Putamen (tissue), 1 donor: ENCODE measurements at regions not wholly inside any gene's neighbourhood (a gene's known extent, or its start where the extent isn't known, plus 50 kb on each side); places are given as distances from the start of the nearest gene placed in this dataset.
A peak's percentile ranks its signal among the peaks of the same experiment; 100 is the strongest.
"Not testable (repeated sequence)": the region's sequence is repeated elsewhere in the genome, so short reads cannot be mapped to it uniquely, and the experiment has no call there.

Source experiments
- DNase-seq: peaks from one replicate; pipeline ENCODE4 v3.0.0-alpha.2; 2016; ENCODE audit warnings: low spot score

DNA sequence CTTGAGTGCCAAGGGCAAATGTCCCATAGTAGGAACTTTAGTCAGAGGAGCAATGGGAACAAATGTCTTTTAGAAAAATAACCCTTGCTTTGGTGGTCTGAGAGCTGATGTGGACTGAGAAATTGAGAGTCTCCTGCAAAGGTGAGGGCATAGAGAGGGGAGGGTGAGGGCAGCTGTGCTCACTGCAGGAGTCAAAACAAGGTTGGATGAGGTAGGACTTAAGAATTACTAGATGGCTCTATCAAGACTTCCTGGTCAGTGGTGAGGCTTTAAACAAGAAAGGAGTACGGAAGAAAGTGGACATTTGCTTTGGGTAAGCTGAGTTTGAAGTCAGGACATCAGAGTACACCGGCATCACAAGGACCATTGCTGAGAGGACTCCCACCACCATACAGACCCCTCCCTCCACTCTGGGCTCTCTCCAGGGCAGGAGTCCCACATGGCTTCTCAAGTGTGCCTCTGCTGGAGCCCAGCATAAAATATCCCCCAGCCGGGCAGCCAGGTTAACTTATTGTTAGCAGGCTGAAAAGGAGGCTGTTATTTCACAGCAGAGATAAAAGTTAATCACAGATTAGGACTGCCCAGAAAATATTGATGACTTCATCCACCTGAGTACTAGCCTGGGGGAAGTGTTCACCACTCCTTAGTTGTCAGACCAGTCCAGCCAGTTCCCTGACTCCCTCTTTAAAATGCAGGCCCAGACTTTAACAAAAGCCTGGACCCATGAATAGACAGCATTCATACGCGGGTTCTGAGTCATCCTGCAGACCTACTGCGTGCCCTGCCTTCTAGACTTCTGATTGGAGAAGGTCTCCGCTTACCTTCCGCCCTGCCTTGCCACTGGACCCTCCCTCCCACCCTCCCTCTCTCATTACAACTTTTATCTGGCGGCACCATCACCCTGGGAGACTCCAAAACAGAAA, 167.2 kb downstream of the BCL2L11 start:
- DNase-seq = not testable (repeated sequence)

DNA sequence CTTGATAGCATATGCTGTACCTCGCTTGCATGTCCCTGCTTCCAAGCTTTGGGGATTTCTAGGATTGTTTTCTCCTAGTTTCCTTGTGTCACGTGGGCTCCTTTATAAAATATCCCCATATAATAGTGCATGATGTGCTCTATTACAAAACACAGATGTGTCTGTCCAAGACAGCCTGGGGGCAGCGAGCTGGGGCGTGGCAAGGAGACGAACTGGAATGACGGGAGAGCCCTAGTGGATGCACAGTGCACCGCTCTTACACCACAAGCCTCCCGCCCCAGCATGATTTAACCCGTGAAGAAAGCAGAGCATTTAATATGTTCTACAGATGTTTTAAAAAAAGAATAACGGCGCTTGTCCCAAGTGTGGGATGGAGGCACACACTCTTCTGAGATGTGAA, 169.7 kb downstream of the BCL2L11 start:
- DNase-seq = not testable (repeated sequence)

DNA sequence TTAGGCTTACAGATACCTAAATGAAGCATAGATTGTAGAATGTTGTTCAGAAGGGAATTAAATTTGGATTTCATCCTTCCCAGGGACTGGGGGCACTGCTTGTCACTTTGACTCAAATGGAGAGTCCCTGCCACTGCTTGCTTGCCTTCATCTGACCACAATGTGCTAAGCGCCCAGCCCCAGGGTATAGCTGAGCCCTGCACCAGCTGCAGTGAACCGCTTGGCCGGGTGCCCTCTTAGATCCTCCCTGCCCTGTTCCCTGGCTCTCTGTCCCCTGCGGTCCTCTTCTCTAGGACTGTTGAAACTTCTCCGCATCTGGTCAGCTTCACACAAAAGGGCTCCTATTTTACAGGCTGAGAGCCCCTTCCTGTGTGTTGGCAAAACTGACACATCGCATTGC, 170.9 kb downstream of the BCL2L11 start:
- DNase-seq = not testable (repeated sequence)

DNA sequence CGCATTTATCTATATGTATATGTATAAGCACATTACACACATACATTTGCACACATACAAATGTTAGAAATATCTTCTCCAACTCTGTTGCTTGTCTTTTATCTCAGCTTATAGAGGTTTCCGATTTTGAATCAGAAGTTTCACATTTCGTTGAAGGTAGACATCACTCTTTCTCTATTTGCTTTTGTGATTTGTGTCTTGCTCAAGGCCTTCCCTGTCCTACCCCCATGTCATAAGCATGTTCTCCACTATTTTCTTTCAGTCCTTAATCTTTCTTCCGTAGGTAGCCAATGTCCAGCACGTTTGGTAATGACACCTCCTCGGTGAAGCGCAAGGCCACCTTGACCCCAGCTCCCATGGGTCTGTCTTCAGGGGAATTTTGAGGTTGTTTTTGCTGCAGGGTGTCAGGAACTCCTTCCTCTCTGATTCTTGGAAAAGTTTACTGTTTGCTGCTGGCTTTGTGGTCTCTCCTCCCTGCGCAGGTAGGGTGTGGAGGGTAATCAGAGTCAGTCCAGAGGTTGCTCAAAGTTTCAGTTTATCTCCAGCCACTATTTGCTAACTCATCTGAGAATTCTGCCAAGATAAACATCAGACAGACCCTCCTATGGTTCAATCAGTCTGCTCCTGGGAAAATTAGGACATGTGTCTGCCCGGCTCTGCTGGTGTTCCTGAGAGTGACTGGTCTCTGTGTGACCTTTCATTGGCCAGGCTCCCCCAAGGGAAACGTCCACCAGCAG, 171.7 kb downstream of the BCL2L11 start:
- DNase-seq = not testable (repeated sequence)

DNA sequence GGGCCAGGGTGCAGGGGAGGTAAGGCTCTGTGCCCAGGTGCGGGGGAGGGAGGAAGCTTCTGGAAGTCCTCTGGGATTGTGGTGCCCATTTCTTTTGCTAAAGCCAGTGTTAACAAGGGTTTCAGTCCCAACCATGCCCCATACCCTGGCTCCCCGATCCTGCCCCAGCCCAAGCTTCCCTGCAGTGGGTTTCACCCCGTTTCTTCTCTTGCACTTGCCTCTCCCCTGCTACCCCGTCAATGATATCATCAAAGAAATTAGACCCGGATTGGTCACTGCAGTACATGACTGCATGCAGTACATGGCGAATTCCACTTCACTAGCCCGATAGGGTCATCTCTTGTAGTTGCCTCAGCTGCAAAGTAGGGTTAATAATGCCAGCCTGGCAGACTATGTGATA, 174.0 kb downstream of the BCL2L11 start:
- not testable (repeated sequence) for DNase-seq

DNA sequence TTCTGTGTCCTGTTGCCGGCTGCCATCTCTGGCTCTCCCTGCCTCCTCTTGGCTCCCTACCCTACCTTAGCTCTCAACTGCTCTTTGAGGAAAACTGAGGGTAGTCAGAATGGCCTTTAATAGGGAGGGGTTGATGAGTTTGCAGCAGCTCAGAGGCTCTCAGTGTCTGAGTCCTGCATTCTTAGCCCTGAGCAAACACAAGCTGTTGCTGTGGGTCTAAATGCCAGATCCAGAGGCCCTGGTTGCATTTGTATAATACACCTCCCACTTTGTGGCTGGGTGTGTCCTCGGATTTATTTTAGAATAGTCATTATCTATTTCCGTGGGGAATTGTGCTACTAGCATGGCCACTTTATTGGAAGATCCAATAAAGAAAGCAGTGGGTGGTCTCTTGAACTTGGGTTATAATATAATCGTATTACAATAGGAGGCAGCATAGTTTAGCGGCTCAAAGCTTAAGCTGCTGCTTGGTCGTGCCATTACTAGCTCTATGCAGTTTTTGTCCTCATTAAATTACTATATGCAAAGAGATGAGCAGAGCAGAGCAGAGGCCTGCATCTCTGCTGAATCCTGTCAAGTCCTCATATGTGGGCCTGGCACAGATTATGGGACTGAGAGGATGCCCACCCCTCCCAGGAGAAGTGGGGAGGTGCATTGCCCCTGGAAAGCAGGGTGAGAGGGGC, 175.5 kb downstream of the BCL2L11 start:
- not testable (repeated sequence) for DNase-seq

DNA sequence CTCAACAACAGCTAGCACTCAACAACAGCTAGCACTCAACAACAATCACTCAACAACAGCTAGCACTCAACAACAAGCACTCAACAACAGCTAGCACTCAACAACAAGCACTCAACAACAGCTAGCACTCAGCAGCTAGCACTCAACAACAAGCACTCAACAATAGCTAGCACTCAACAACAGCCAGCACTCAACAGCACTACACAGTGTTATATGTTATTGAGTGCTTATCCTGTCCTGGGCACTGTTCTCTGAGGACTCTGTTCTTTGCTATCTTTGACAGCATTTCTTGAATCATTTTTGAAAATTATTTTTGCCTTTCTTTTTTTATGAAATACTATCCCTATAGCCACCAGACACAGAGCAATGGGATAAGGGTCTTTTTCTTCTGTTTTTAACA, 176.4 kb downstream of the BCL2L11 start:
- DNase-seq = not testable (repeated sequence)

DNA sequence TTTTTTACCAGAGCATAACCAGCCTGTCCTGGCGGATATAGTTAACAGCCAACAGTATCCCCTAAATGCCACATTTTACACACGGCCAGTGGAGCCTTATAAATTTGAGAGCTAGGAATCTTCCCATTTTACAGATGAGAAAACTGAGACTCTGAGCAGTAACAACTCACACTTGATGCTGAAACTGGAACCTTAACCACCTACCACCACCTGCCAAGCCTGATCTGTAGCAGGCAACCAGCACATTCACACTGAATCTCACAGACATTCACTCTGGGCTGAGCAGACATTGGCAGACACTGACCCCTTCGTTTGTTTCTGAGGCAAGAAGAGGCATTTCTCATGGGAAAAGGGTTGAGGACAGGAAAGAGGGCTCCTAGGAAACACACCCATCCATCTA, 178.2 kb downstream of the BCL2L11 start:
- DNase-seq = not testable (repeated sequence)

DNA sequence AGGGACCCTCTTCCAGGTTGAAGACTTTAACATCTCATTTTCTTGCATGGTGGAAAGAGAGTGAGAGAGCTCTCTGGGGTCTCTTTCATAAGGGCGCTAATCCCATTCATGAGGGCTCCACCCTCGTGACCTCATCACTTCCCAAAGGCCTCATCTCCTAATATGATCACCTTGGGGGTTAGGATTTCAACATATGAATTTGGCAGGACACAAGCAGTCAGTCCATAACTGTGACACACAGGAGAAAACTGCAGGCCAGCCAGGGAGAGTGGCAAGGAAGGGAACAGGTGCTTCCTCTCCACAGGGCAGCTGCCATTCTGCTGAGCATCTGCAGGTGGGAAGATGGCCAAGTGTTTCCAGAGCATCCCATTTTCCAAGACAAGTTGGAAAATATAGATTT, 178.9 kb downstream of the BCL2L11 start:
- not testable (repeated sequence) for DNase-seq

DNA sequence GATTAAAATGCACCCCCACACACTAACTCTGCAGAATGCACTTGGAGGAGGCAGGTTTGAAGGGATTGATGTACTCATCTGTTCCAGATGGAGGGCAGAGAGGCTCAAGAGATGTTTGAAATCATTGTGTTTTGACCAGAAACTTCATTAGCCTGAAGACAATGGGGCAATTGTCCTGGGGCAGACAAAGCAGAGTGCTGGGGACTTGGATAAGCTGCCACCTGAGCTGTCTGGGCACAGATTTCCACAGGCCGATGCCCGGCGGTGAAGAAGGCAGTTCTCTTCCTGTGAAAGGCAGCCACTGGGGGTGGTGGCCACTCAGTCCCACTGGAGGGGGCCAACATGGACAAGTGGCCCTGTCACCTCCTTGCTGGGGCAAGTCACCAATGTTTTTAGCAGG, 181.0 kb downstream of the BCL2L11 start:
- not testable (repeated sequence) for DNase-seq

DNA sequence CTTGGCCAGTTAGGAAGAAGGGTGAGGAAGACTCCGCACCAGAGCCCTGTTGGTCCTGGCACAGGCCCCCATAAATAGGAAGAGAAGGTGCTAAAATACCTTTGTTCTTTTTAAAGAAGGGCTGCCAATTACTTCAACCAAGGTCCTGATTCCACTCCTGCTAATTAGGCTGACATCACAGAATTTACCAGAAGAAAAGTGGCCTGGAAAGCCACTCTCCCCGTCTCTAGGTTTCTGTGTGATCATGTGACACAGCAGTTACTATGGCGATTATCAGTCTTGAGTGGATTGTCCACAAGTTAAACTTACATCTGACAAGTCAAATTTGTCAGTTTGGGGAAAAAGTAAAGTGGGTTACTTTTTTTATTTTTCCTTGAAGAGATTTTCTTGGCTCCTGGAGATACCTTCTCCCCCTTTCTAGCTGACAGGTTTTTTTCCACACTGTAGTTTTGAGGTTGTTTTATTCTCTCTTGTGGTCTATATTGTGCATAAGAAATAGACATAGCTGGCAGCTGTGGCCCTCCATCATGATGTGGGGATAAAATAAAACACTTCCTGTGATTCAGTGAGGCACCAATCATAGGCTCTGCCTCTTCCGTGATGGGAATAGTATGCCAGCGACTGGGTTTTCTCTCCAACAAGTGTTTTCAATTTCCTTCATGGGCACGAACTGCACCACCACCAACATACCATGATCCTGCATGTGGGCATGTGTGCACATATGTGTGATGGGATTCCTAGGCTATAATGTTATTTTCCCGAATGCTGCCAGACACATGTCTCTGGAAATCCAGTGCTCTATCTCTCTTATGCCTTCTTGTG, 181.9 kb downstream of the BCL2L11 start:
- not testable (repeated sequence) for DNase-seq

DNA sequence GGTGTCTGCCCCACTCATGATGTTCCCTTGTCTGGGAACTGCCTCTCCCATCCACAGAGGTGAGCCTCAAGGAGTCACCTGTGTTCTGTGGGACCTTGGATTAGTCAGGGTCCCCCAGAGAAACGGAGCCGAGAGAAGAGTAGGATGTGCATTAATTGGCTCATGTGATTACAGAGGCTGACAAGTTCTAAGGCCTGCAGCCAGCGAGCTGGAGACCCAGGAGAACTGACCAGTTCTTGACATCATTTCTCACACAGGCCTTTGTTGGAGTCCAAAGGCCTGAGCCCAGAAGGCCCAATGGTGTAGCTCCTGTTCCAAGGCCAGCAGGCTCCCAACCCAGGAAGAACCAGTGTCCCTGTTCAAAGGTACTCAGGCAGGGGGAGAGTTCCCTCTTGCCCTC, 186.6 kb downstream of the BCL2L11 start:
- DNase-seq = not testable (repeated sequence)

DNA sequence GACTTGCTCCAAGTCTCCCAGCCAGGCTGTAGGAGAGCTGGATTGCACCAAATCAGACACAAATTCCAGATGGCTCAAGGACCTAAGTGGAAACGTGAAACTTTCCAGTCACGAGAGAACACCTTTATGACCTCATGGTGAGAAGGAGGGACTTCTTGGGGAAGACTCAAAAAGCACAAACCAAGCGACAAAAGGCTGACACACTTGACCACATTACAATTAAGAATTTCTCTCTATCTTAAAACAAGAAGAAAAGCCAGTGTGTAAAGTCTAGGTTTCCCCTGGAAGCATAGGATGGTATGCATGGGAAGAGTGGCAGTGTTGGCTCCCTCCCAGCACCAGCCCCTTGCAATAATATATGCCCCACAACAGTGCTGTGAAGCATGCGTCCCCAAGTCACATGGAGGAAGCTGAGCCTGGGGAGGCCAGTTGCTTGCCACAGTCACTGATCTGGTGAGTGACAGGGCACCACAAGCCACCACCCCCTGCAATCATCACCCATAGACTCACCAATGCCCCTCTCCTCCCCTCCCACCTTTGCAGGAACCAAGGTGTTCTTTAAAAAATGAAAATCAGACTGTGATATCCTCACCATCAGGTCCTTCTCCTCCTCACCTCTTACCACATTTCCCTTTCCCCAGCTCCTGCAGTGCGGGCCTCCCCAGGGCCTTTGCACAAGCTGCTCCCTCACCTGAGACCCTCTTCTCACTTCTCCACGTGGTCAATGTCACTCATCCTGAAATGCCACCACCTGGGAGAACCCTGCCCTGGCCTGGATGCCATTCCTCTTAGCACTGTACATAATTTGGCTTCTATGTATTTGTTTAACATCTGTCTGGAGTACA, 188.7 kb downstream of the BCL2L11 start:
- not testable (repeated sequence) for DNase-seq

DNA sequence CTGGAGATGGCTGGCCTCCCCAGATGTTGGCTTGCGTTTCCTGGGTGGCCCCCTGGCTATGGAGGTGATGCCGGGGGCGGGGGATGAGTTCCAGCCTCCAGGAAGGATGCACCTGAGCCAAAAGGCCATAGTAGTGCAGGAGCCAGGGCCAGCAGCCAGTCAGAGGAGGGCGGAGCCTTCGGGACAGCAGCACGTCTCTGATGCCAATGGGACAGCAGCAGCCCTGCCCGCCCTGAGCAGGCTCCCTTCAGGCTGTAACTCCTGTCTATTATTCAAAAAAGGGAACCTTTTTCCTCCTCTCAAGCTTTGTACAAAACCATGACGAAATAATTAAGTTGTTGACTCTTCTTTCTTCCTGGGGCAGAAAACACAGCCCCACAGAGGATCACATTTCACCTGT, 189.7 kb downstream of the BCL2L11 start:
- DNase-seq = not testable (repeated sequence)

DNA sequence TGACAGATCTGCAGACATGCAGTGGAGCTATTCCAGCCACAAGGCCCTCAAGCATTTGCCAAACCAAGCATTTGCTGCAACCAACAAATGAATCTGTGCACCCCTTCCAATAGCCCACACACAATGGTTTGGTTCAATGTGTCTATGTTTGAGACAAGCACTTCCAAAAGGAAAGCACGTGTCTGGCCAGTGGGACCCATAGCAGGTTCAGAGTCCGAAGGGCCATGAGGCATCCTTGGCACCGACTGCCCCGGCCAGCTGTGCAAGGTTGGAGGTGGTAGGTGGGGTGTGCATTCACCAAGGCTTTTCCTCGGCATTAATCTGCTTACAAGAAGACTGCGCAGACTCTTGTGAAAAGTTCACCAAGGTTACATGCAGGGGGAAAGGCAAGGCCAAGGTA, 190.9 kb downstream of the BCL2L11 start:
- DNase-seq = not testable (repeated sequence)

DNA sequence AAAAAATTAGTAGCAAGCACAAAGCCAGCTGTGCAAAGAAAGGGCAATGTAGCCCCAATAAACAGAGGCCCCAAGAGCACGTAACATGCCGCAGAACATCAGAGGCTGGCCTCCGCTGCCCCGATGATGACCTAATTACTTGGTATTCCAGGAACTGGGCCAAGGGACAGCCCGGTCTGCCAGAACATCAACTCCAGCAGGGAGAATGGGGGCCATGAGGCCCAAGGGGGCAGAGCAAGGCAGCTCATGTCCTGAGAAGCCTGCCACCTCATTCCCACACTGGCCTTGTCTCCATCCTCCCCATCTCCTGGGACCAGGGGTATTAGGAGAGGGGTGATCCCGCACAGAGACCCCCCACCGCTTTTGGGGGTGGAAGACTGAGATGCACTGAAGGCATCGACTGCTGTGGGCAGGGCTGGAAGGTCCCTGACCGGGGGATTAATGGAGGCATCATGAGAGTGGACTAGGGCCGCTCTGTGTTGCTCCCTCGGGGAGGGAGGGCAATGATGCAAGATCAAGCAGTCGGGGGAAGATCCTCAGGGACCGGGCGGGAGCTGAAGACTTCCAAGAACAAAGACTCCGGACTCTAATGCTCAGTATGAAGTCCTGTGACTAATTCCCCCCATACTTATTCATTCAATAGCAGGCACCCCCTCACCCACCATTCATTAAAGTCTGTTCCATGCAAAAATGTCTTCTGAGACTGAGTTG, 192.3 kb downstream of the BCL2L11 start:
- peak; percentile 50 for DNase-seq

DNA sequence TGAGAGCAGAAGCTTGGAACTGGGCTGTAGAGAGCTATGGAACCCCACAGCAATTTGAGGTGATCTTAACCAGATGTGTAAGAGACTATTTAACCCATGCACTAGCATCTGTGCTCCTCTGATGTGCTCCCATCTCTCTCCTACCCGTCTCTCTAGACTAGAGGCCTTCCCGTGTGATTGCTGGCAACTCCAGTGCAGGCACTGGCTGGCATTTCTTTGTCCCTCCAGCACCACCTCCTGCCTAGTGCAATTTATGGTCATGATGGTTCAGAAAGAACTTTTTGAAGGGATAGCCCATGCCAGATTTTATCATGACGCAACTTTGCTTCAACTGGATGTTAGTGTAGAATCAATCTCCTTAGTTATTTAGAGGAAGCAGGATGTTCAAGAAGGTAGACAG, 193.0 kb downstream of the BCL2L11 start:
- not testable (repeated sequence) for DNase-seq

DNA sequence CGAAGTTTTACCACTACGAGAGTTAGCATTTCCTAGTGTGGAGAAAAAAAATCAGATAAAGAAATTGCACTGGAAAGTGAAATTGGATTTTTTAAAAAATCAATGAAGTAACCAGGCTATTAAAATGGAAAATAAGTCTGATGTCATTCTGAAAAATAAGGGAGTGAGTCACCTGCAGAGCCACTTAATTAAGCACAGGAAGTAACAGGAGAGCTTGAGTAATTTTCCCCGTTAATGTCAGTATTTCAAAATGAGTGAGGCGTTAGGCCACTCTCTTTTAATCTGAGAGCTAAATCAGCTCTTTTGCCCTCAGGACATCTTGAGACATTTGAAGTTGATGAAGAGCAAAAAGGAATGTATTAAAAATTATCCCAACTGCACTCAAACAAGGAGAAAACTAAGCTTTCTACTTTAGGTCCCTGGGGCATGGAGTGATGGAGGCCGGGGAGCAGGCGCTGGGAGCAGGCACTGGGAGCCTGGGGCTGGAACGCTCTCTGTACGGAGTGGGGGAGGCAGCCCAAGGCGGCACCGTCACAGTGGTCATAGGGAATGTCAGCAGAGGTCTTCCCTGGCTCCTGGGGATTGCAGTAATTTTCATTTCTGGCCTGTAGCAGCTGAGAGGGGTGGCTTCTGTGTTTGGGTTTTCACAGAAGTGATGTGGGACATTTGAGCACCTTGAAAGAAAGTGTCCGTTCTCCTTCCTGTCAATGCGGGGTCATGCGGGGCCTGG, 194.6 kb downstream of the BCL2L11 start:
- DNase-seq = not testable (repeated sequence)

DNA sequence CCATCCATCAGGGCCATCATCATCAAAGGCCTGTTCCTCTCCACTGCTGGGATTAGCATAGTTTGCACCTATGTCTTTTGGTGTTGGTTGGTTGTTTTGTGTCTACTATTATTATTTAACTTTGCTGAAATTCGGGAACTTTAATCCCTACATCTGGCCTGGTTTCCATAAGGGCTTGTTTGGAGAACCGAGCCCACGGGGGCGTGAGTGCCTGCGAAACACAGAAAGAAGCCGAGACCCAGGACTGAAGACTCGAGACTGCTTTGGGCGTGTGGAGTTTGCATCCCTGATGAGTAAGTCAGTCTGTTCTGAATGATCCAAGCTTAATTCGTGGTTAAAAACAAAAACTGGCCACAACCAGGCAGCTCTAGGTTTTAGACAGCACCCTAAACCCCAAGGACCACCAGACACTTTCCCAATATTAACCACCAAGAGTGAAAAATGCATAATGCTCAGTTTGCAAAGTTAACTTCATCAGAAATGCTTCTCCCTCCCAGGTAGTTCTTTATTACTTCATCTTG, 195.6 kb downstream of the BCL2L11 start:
- not testable (repeated sequence) for DNase-seq
